ENCODE measurements at regions not wholly inside any gene's neighbourhood (a gene's known extent, or its start where the extent isn't known, plus 50 kb on each side); places are given as distances from the start of the nearest gene placed in this dataset.

DNA sequence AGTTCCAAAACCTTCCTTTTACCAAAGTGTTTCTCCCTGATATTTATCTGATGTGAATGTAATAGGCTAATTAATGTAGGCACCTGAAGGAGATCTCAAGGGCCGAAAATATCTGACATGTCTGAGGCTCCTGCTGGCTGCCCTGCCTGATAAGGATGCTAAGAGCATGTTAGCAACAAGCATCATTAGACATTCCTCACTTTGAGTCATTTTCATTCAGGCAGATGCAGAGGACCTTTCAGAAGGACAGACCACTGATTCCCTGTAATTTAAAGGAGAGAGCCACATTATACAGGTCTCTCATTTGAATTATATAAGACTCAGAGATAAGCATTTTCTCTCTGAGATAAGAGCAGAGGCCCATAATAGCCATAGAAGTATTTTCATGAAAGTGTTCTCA is 222.4 kb upstream of the NCKAP5 start:
- intact Hi-C loops (cut with micrococcal nuclease) = loop anchor here (2.0 kb wide), 1 partner anchor 52 kb away; no protein-coding TSS in a partner anchor

More for the DNA sequence above, 222.4 kb upstream of the NCKAP5 start:
- no peak overlapping the region; the same call in 1 of the 2 replicates for H3K4me2 ChIP-seq (ENCODE audit: low read depth, low read length)
- WGBS, 2 experiments (ENCODE audit: extremely low coverage in 2 of 2, insufficient read length in 1 of 2) = no CpG with 5 or more reads among the region's 1 CpG
- peak overlapping the region; percentile 67 for H3K56ac ChIP-seq (ENCODE audit: extremely low read depth, insufficient read depth, low read length)
- H3K18ac ChIP-seq (ENCODE audit: low read depth, low read length) = peak overlapping the region; percentile 43; the same call in 1 of the 2 replicates
- ATAC-seq (ENCODE audit: low read depth) (peak; percentile 69), DNase-seq (peak; percentile 73)
- peak overlapping the region; percentile 96 for H2BK20ac ChIP-seq (ENCODE audit: low read depth, low read length)
- peak overlapping the region; percentile 21; the same call in 1 of the 2 replicates for H3K9ac ChIP-seq (ENCODE audit: low read depth, low read length)
- TF ChIP-seq RAD21 (IDR thresholded peaks at IDR 0.05; ENCODE audit: low read length) = no peak
- no peak for TF ChIP-seq RFX5 (IDR thresholded peaks at IDR 0.05; ENCODE audit: low read depth, low read length)
- TF ChIP-seq, protein P1, sequence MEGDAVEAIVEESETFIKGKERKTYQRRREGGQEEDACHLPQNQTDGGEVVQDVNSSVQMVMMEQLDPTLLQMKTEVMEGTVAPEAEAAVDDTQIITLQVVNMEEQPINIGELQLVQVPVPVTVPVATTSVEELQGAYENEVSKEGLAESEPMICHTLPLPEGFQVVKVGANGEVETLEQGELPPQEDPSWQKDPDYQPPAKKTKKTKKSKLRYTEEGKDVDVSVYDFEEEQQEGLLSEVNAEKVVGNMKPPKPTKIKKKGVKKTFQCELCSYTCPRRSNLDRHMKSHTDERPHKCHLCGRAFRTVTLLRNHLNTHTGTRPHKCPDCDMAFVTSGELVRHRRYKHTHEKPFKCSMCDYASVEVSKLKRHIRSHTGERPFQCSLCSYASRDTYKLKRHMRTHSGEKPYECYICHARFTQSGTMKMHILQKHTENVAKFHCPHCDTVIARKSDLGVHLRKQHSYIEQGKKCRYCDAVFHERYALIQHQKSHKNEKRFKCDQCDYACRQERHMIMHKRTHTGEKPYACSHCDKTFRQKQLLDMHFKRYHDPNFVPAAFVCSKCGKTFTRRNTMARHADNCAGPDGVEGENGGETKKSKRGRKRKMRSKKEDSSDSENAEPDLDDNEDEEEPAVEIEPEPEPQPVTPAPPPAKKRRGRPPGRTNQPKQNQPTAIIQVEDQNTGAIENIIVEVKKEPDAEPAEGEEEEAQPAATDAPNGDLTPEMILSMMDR (conservative IDR thresholded peaks at IDR 0.05; ENCODE audit: low read depth, low read length) = no peak
- no peak for TF ChIP-seq NFE2L2 (IDR thresholded peaks at IDR 0.05; ENCODE audit: low read depth, low read length)
- no peak for TF ChIP-seq MAFK (IDR thresholded peaks at IDR 0.05; ENCODE audit: low read depth, low read length)
- peak; percentile 18 for TF ChIP-seq RCOR1 (IDR thresholded peaks at IDR 0.05; ENCODE audit: insufficient replicate concordance, low read length)
- peak overlapping the region; percentile 74; the same call in 2 of the 3 replicates for H2BK15ac ChIP-seq (ENCODE audit: low read depth, low read length)
- H3K4me1 ChIP-seq (ENCODE audit: control insufficient read depth, insufficient read depth, low read length) = peaks cover 18% of the 10 kb centered on the region
- H3K79me1 ChIP-seq (ENCODE audit: low read depth in 1 of 2, low read length in 2 of 2) = peaks cover 0 to 25% of the 10 kb centered on the region in 2 experiments; a peak in 2 of 4 replicates
- H2BK5ac ChIP-seq (ENCODE audit: low read depth, low read length, poor library complexity, severe bottlenecking) = peak overlapping the region; percentile 100
- H2AK9ac ChIP-seq (replicated peaks; ENCODE audit: low read depth, low read length, poor library complexity) = no peak overlapping the region
- H3K9me1 ChIP-seq (ENCODE audit: insufficient read depth, low read length) = peaks cover 21% of the 10 kb centered on the region
- H3K27ac ChIP-seq (ENCODE audit: insufficient read depth, low read length) = peak overlapping the region; percentile 68
- H3K4ac ChIP-seq (ENCODE audit: low read depth, low read length) = peak overlapping the region; percentile 92
- POLR2A ChIA-PET (ENCODE audit: unreplicated experiment) = no interaction called here
- H3K23ac ChIP-seq (ENCODE audit: low read depth, low read length) = peak overlapping the region; percentile 77
- peak overlapping the region; percentile 78 for H3K14ac ChIP-seq (replicated peaks; ENCODE audit: low read depth, low read length)
- no peak overlapping the region for H2AFZ ChIP-seq (replicated peaks; ENCODE audit: low read length, poor library complexity)
- peak overlapping the region; percentile 88 to 93 for H4K8ac ChIP-seq (ENCODE audit: low read depth in 2 of 2, low read length in 2 of 2)
- in situ Hi-C loops (cut with MboI; ENCODE audit: low sequenced_read_pairs) = no loop called here
- BruUV-seq (replicated peaks) = no TSS peak
- no peaks in the 10 kb centered on the region for H4K20me1 ChIP-seq (ENCODE audit: insufficient read depth, low read length)
- no peaks in the 10 kb centered on the region for H3K27me3 ChIP-seq (ENCODE audit: control insufficient read depth, insufficient read depth, low read length)
- H3K4me3 ChIP-seq (ENCODE audit: insufficient read depth, low read depth, low read length) = no peak overlapping the region
- H4K91ac ChIP-seq (ENCODE audit: insufficient read depth, low read depth, low read length) = peak overlapping the region; percentile 88
- H3K36me3 ChIP-seq (ENCODE audit: control insufficient read depth, insufficient read depth, low read length) = no peaks in the 10 kb centered on the region
- dilution Hi-C loops (cut with HindIII; ENCODE audit: low sequenced_read_pairs, unreplicated experiment) = no loop called here
- CTCF ChIA-PET = no interaction called here
- H3K9me3 ChIP-seq (ENCODE audit: control insufficient read depth, insufficient read depth, low read length) = 0 out of 2 replicates have a peak, but pooled peaks cover 2% of the 10 kb centered on the region
- H2BK120ac ChIP-seq (ENCODE audit: low read depth, low read length) = peak overlapping the region; percentile 100
- H2AK5ac ChIP-seq (ENCODE audit: low read depth, low read length) = peak overlapping the region; percentile 79
- H4K5ac ChIP-seq (ENCODE audit: low read depth, low read length) = peak overlapping the region; percentile 52; the same call in 1 of the 2 replicates
